H1 (cell line): ENCODE measurements at regions not wholly inside any gene's neighbourhood (a gene's known extent, or its start where the extent isn't known, plus 50 kb on each side); places are given as distances from the start of the nearest gene placed in this dataset.

Experiments used
- CTCF ChIA-PET: fragments of 300-600 bp; sonication (Branson Sonifier 250); formaldehyde crosslinking; loops from one replicate; lab custom pipeline; 2021; ENCODE audit not compliant: partially characterized antibody; lab: Charles Lee
- POLR2A ChIA-PET: fragments of 300-600 bp; sonication (Branson Sonifier 250); formaldehyde crosslinking; loops from one replicate; lab custom pipeline; 2021; ENCODE audit warnings: inconsistent platforms; ENCODE audit not compliant: partially characterized antibody; lab: Charles Lee
- DNase-seq, 2 experiments: peaks; one replicate each; pipeline versions ENCODE4 v3.0.0 to v3.0.0-alpha.2; 2010 to 2022; ENCODE audit warnings: low spot score in 2 of 2, low read depth in 1 of 2, mixed read lengths in 1 of 2
- FAIRE-seq: peaks from 2 replicates; lab custom pipeline; 2011; peaks lifted over from hg19 to GRCh38; lab: Jason Lieb, UNC
- H2AFZ ChIP-seq: 2 replicates; pipeline ENCODE4 v1.8.1; 2012; ENCODE audit warnings: low read length, inconsistent platforms
- H2AK5ac ChIP-seq: 2 replicates; pipeline ENCODE4 v1.6.1; 2013; ENCODE audit warnings: low read depth, low read length
- H2BK120ac ChIP-seq: replicated peaks from 2 replicates; pipeline ENCODE3; 2013; ENCODE audit warnings: low read depth, low read length, inconsistent platforms
- H2BK12ac ChIP-seq: 2 replicates; pipeline ENCODE4 v1.6.1; 2013; ENCODE audit warnings: low read depth, low read length
- H2BK15ac ChIP-seq: 2 replicates; pipeline ENCODE4 v1.6.1; 2013; ENCODE audit warnings: low read length
- H2BK20ac ChIP-seq: 2 replicates; pipeline ENCODE4 v1.6.1; 2013; ENCODE audit warnings: low read length
- H2BK5ac ChIP-seq: 2 replicates; pipeline ENCODE4 v1.6.1; 2013; ENCODE audit warnings: low read depth, low read length
- H3K14ac ChIP-seq: 2 replicates; pipeline ENCODE4 v1.6.1; 2013; ENCODE audit warnings: inconsistent platforms; ENCODE audit not compliant: insufficient read length
- H3K18ac ChIP-seq: 2 replicates; pipeline ENCODE4 v1.6.1; 2013; ENCODE audit warnings: low read length; ENCODE audit errors: extremely low read depth
- H3K23ac ChIP-seq: 2 replicates; pipeline ENCODE4 v1.6.1; 2013; ENCODE audit warnings: inconsistent platforms; ENCODE audit not compliant: insufficient read length
- H3K23me2 ChIP-seq: 2 replicates; pipeline ENCODE4 v1.6.1; 2013; ENCODE audit warnings: low read depth, low read length
- H3K27ac ChIP-seq: 2 replicates; pipeline ENCODE4 v1.6.1; 2011; ENCODE audit warnings: low read depth, low read length, inconsistent platforms
- H3K27me3 ChIP-seq, 4 experiments: replicated peaks in 1 of 4; 1 replicate in 1 of 4; 2 replicates in 3 of 4; pipeline versions ENCODE4 v1.6.1 to v1.8.1; 2011 to 2013; ENCODE audit warnings: low read length in 3 of 4, mild to moderate bottlenecking in 3 of 4, inconsistent platforms in 2 of 4, mixed read lengths in 2 of 4, moderate library complexity in 1 of 4; ENCODE audit not compliant: control insufficient read depth in 3 of 4, insufficient read depth in 3 of 4; ENCODE audit errors: extremely low read depth in 1 of 4
- H3K36me3 ChIP-seq, 4 experiments: 2 replicates each; pipeline versions ENCODE4 v1.6.1 to v1.8.1; 2011 to 2013; ENCODE audit warnings: mild to moderate bottlenecking in 4 of 4, low read length in 3 of 4, moderate library complexity in 2 of 4, control low read depth in 1 of 4, inconsistent platforms in 1 of 4; ENCODE audit not compliant: insufficient read depth in 4 of 4, control insufficient read depth in 2 of 4
- H3K4ac ChIP-seq: replicated peaks from 2 replicates; pipeline ENCODE3; 2013; ENCODE audit warnings: low read length, low read depth, mixed read lengths, inconsistent platforms; ENCODE audit not compliant: insufficient read length
- H3K4me1 ChIP-seq, 4 experiments: replicated peaks in 1 of 4; 1 replicate in 1 of 4; 2 replicates in 3 of 4; pipeline versions ENCODE4 v1.6.1 to v1.8.1; 2011 to 2013; ENCODE audit warnings: low read length in 3 of 4, inconsistent platforms in 2 of 4, mixed read lengths in 1 of 4; ENCODE audit not compliant: insufficient read depth in 4 of 4, control insufficient read depth in 3 of 4
- H3K4me2 ChIP-seq, 2 experiments: 2 replicates each; pipeline versions ENCODE4 v1.6.1 to v1.8.1; 2011 to 2013; ENCODE audit warnings: low read depth in 2 of 2, low read length in 2 of 2, control low read depth in 1 of 2, inconsistent platforms in 1 of 2, mild to moderate bottlenecking in 1 of 2; ENCODE audit not compliant: insufficient read depth in 1 of 2
- H3K4me3 ChIP-seq, 4 experiments: fragments of 200-600, 300-600 bp in 1 of 4; sonication (generic), shearing (Covaris generic), sonication (Bioruptor Twin) in 1 of 4; 2 replicates each; pipeline versions ENCODE4 v1.5.1 to v1.8.1; 2011 to 2016; ENCODE audit warnings: low read length in 4 of 4, low read depth in 3 of 4, control low read depth in 2 of 4, inconsistent platforms in 2 of 4, mild to moderate bottlenecking in 2 of 4, mixed read lengths in 1 of 4, moderate library complexity in 1 of 4; ENCODE audit not compliant: insufficient read depth in 2 of 4; ENCODE audit errors: extremely low read depth in 1 of 4
- H3K56ac ChIP-seq: replicated peaks from 2 replicates; pipeline ENCODE3; 2013; ENCODE audit warnings: low read depth, mild to moderate bottlenecking, mixed read lengths, low read length, inconsistent platforms; ENCODE audit not compliant: insufficient read length
- H3K79me1 ChIP-seq: 2 replicates; pipeline ENCODE4 v1.6.1; 2013; ENCODE audit warnings: low read depth, low read length, control low read depth
- H3K79me2 ChIP-seq, 2 experiments: 2 replicates each; pipeline versions ENCODE4 v1.6.1 to v1.8.1; 2012 to 2013; ENCODE audit warnings: low read length in 2 of 2, mild to moderate bottlenecking in 2 of 2, inconsistent platforms in 1 of 2; ENCODE audit not compliant: insufficient read depth in 2 of 2, control insufficient read depth in 1 of 2
- H3K9ac ChIP-seq, 4 experiments: replicated peaks in 1 of 4; 1 replicate in 1 of 4; 2 replicates in 3 of 4; pipeline versions ENCODE4 v1.6.1 to v1.8.1; 2011 to 2013; ENCODE audit warnings: low read depth in 3 of 4, low read length in 3 of 4, control low read depth in 2 of 4, mild to moderate bottlenecking in 2 of 4, moderate library complexity in 2 of 4, inconsistent platforms in 1 of 4; ENCODE audit errors: extremely low read depth in 1 of 4
- H3K9me3 ChIP-seq, 2 experiments: 2 replicates each; pipeline versions ENCODE4 v1.6.1 to v1.8.1; 2012 to 2013; ENCODE audit warnings: mild to moderate bottlenecking in 2 of 2, moderate library complexity in 2 of 2, control low read depth in 1 of 2, inconsistent platforms in 1 of 2, low read depth in 1 of 2, low read length in 1 of 2, mixed read lengths in 1 of 2; ENCODE audit not compliant: insufficient read depth in 2 of 2
- H4K20me1 ChIP-seq, 2 experiments: replicated peaks in 1 of 2; 2 replicates each; pipeline versions ENCODE3 to v1.8.1; 2011 to 2013; ENCODE audit warnings: inconsistent platforms in 2 of 2, low read length in 2 of 2, mild to moderate bottlenecking in 1 of 2; ENCODE audit not compliant: insufficient read depth in 2 of 2, control insufficient read depth in 1 of 2
- H4K5ac ChIP-seq: 2 replicates; pipeline ENCODE4 v1.6.1; 2013; ENCODE audit warnings: low read length, low read depth, mixed read lengths, inconsistent platforms; ENCODE audit not compliant: insufficient read length
- H4K8ac ChIP-seq: 2 replicates; pipeline ENCODE4 v1.8.0; 2013; ENCODE audit warnings: mild to moderate bottlenecking, moderate library complexity, low read length, inconsistent platforms; ENCODE audit not compliant: insufficient read depth; ENCODE audit errors: extremely low read depth
- H4K91ac ChIP-seq: replicated peaks from 2 replicates; pipeline ENCODE3; 2013; ENCODE audit warnings: low read length, mixed read lengths, inconsistent platforms; ENCODE audit not compliant: insufficient read length
- CEBPB ChIP-seq: IDR thresholded peaks from 2 replicates; pipeline ENCODE4 v1.6.1; 2012; ENCODE audit warnings: low read depth, low read length
- WGBS, 2 experiments: shearing (Covaris generic) in 1 of 2; methylation state at CpG; one replicate each; pipeline versions ENCODE4 v1.1.6 to v1.1.7; 2013 to 2015; ENCODE audit warnings: low lambda C conversion rate in 2 of 2, mixed read lengths in 2 of 2, inconsistent platforms in 1 of 2, low coverage in 1 of 2, missing lambda C conversion rate in 1 of 2; ENCODE audit not compliant: insufficient replicate concordance in 2 of 2, insufficient coverage in 1 of 2, insufficient read length in 1 of 2; ENCODE audit errors: extremely low coverage in 1 of 2, missing lambda C conversion rate in 1 of 2; 5-methylcytosine and 5-hydroxymethylcytosine counted together

DNA sequence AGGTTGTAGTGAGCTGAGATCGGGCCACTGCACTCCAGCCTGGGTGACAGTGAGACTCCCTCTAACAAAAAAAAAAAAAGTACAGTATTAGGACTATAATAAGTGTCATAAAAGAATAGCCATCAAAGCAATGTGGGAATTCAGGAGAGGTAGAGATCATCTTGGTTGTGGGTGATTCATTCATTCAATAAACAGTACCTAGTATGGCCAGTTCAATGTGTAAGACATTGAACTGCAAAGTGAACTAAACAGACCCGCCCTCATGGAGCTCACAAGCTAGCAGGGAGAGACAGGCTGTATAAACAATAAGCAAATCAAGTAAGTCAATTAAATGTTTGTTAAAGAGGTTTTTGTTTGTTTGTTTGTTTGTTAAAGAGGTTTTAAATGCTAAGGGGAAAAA, 146.1 kb upstream of the RANBP3L start:
- ChIA-PET POLR2A (no interaction called here), CTCF (interaction anchor here (0.7 to 5.3 kb wide), 7 partner anchors 10 to 423 kb away, joined by 3 to 39 read pairs (median 3); no protein-coding TSS in a partner anchor)
- Histone ChIP-seq H3K79me2 (no peaks in the 10 kb centered on the region), H2BK120ac (no peak overlapping the region), H2BK5ac (no peak overlapping the region), H3K23ac (no peak overlapping the region), H2BK12ac (no peak overlapping the region), H2BK15ac (no peak overlapping the region), H4K91ac (no peak overlapping the region), H3K18ac (no peak overlapping the region), H3K4me2 (no peak overlapping the region), H4K8ac (no peak overlapping the region), H3K36me3 (no peaks in the 10 kb centered on the region), H3K4ac (no peak overlapping the region), H3K9me3 (no peaks in the 10 kb centered on the region), H3K27me3 (no peaks in the 10 kb centered on the region), H4K5ac (no peak overlapping the region), H3K4me1 (peaks cover 0 to 5% (median under 1%) of the 10 kb centered on the region in 4 experiments; a peak in 3 of 7 replicates), H2BK20ac (no peak overlapping the region), H3K14ac (no peak overlapping the region), H3K23me2 (no peaks in the 10 kb centered on the region), H3K9ac (no peak overlapping the region), H2AK5ac (no peak overlapping the region), H3K27ac (no peak overlapping the region), H2AFZ (no peak overlapping the region), H3K79me1 (no peaks in the 10 kb centered on the region), H4K20me1 (no peaks in the 10 kb centered on the region), H3K4me3 (no peak overlapping the region), H3K56ac (no peak overlapping the region)
- 93% methylated on average over 2 of the region's 2 CpGs; no CpG with 5 or more reads in 1 of the 2 experiments for WGBS, 2 experiments
- DNase-seq, result no peak
- TF ChIP-seq CEBPB, result no peak
- FAIRE-seq, result no peak
